ENCODE measurements at regions not wholly inside any gene's neighbourhood (a gene's known extent, or its start where the extent isn't known, plus 50 kb on each side); places are given as distances from the start of the nearest gene placed in this dataset.

DNA sequence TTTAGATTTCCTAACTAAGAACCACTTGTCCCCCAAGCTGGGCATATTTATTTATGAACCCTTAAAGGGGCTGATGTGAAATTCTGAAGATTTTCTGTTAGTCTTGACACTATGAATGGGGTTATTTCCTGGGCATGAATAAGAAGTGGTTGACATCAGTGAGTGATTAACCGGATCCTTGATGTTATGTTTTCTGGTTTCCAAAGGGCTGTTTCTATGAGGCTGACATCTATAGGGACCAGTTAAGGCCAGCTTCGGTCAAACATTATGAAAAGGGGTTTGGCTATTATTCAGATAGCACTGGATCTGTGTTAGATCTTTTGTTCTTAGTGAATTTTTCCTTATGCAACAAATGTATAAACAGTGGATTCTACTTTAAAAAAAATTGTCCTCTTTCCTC, 443.7 kb upstream of the SPRED2 start:
- Mint-ChIP-seq H3K36me3 (no peaks in the 10 kb centered on the region), H3K27ac (no peak overlapping the region), H3K27me3 (ENCODE audit: low read depth) (no peaks in the 10 kb centered on the region), H3K4me3 (no peak overlapping the region), H3K4me1 (peaks cover 7% of the 10 kb centered on the region), H3K9me3 (no peaks in the 10 kb centered on the region)
- ChIA-PET POLR2A (no interaction called here), CTCF (no interaction called here)
- TF ChIP-seq NFYB (CRISPR knock-in tag; conservative IDR thresholded peaks at IDR 0.05; ENCODE audit: low read depth) (no peak), GABPB1 (CRISPR knock-in tag; IDR thresholded peaks at IDR 0.05) (no peak), ATF1 (CRISPR knock-in tag; IDR thresholded peaks at IDR 0.05) (no peak), SMAD4 (CRISPR knock-in tag; IDR thresholded peaks at IDR 0.05) (no peak), E2F4 (CRISPR knock-in tag; IDR thresholded peaks at IDR 0.05; ENCODE audit: borderline replicate concordance, low read depth) (no peak), RELA (CRISPR knock-in tag; IDR thresholded peaks at IDR 0.05; ENCODE audit: borderline replicate concordance) (no peak), CREM (CRISPR knock-in tag; IDR thresholded peaks at IDR 0.05) (no peak), ELF4 (CRISPR knock-in tag; IDR thresholded peaks at IDR 0.05; ENCODE audit: low read depth) (no peak), SOX15 (CRISPR knock-in tag; IDR thresholded peaks at IDR 0.05) (no peak), AR (CRISPR knock-in tag; IDR thresholded peaks at IDR 0.05) (no peak), ZNF263 (CRISPR knock-in tag; IDR thresholded peaks at IDR 0.05; ENCODE audit: low read depth) (no peak), ZNF219 (CRISPR knock-in tag; IDR thresholded peaks at IDR 0.05; ENCODE audit: borderline replicate concordance) (no peak), RORB (CRISPR knock-in tag; IDR thresholded peaks at IDR 0.05) (no peak), NFE2L1 (CRISPR knock-in tag; IDR thresholded peaks at IDR 0.05) (no peak), TP53 (CRISPR knock-in tag; IDR thresholded peaks at IDR 0.05) (no peak), TEAD1 (CRISPR knock-in tag; IDR thresholded peaks at IDR 0.05) (no peak)
- TF ChIP-seq, protein P1, sequence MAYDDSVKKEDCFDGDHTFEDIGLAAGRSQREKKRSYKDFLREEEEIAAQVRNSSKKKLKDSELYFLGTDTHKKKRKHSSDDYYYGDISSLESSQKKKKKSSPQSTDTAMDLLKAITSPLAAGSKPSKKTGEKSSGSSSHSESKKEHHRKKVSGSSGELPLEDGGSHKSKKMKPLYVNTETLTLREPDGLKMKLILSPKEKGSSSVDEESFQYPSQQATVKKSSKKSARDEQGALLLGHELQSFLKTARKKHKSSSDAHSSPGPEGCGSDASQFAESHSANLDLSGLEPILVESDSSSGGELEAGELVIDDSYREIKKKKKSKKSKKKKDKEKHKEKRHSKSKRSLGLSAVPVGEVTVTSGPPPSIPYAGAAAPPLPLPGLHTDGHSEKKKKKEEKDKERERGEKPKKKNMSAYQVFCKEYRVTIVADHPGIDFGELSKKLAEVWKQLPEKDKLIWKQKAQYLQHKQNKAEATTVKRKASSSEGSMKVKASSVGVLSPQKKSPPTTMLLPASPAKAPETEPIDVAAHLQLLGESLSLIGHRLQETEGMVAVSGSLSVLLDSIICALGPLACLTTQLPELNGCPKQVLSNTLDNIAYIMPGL (CRISPR knock-in tag; IDR thresholded peaks at IDR 0.05): no peak
- TF ChIP-seq, protein P2, sequence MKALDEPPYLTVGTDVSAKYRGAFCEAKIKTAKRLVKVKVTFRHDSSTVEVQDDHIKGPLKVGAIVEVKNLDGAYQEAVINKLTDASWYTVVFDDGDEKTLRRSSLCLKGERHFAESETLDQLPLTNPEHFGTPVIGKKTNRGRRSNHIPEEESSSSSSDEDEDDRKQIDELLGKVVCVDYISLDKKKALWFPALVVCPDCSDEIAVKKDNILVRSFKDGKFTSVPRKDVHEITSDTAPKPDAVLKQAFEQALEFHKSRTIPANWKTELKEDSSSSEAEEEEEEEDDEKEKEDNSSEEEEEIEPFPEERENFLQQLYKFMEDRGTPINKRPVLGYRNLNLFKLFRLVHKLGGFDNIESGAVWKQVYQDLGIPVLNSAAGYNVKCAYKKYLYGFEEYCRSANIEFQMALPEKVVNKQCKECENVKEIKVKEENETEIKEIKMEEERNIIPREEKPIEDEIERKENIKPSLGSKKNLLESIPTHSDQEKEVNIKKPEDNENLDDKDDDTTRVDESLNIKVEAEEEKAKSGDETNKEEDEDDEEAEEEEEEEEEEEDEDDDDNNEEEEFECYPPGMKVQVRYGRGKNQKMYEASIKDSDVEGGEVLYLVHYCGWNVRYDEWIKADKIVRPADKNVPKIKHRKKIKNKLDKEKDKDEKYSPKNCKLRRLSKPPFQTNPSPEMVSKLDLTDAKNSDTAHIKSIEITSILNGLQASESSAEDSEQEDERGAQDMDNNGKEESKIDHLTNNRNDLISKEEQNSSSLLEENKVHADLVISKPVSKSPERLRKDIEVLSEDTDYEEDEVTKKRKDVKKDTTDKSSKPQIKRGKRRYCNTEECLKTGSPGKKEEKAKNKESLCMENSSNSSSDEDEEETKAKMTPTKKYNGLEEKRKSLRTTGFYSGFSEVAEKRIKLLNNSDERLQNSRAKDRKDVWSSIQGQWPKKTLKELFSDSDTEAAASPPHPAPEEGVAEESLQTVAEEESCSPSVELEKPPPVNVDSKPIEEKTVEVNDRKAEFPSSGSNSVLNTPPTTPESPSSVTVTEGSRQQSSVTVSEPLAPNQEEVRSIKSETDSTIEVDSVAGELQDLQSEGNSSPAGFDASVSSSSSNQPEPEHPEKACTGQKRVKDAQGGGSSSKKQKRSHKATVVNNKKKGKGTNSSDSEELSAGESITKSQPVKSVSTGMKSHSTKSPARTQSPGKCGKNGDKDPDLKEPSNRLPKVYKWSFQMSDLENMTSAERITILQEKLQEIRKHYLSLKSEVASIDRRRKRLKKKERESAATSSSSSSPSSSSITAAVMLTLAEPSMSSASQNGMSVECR (CRISPR knock-in tag; IDR thresholded peaks at IDR 0.05; ENCODE audit: borderline replicate concordance): no peak
- TF ChIP-seq, protein P3, sequence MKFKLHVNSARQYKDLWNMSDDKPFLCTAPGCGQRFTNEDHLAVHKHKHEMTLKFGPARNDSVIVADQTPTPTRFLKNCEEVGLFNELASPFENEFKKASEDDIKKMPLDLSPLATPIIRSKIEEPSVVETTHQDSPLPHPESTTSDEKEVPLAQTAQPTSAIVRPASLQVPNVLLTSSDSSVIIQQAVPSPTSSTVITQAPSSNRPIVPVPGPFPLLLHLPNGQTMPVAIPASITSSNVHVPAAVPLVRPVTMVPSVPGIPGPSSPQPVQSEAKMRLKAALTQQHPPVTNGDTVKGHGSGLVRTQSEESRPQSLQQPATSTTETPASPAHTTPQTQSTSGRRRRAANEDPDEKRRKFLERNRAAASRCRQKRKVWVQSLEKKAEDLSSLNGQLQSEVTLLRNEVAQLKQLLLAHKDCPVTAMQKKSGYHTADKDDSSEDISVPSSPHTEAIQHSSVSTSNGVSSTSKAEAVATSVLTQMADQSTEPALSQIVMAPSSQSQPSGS (CRISPR knock-in tag; IDR thresholded peaks at IDR 0.05; ENCODE audit: borderline replicate concordance, low read depth): no peak
- ATAC-seq (no peak), DNase-seq (ENCODE audit: low spot score) (no peak)

Measured in WTC11 (cell line).